ENCODE measurements at regions not wholly inside any gene's neighbourhood (a gene's known extent, or its start where the extent isn't known, plus 50 kb on each side); places are given as distances from the start of the nearest gene placed in this dataset.

GRCh38 chr2:238988752-238989151 lies 140.9 kb downstream of the TWIST2 start (continued):
- TF ChIP-seq ARID4A (CRISPR knock-in tag; IDR thresholded peaks at IDR 0.05; ENCODE audit: borderline replicate concordance) = no peak
- TF ChIP-seq ZNF619 (CRISPR knock-in tag; IDR thresholded peaks at IDR 0.05) = no peak
- TF ChIP-seq SMYD3 (CRISPR knock-in tag; IDR thresholded peaks at IDR 0.05) = no peak

- Histone ChIP-seq H3K9me3 (ENCODE audit: low read length) (peaks cover 8% of the 10 kb centered on the region; the same call in 1 of the 2 replicates), H3K4me1 (ENCODE audit: insufficient read depth, low read length) (no peaks in the 10 kb centered on the region), H3K9ac (ENCODE audit: insufficient read depth, low read depth, low read length) (no peak overlapping the region), H3K27me3 (ENCODE audit: control insufficient read depth in 1 of 2, insufficient read depth in 2 of 2, low read length in 2 of 2) (peaks cover 12 to 74% of the 10 kb centered on the region in 2 experiments; a peak in 4 of 5 replicates), H3K79me2 (ENCODE audit: insufficient read depth, low read length) (no peaks in the 10 kb centered on the region), H3K4me2 (ENCODE audit: low read depth, low read length) (no peak overlapping the region), H3K27ac (ENCODE audit: extremely low read length, insufficient read depth, low read length) (no peak overlapping the region), H4K20me1 (ENCODE audit: insufficient read depth, low read length) (no peaks in the 10 kb centered on the region), H2AFZ (ENCODE audit: low read length) (no peak overlapping the region), H3K36me3 (replicated peaks in 1 of 2; ENCODE audit: control insufficient read depth in 1 of 2, insufficient read depth in 2 of 2, low read length in 2 of 2) (no peaks in the 10 kb centered on the region), H3K4me3 (replicated peaks in 1 of 3; ENCODE audit: insufficient read depth in 1 of 3, low read depth in 2 of 3, low read length in 3 of 3) (no peak overlapping the region)
- WGBS (ENCODE audit: low lambda C conversion rate) = 16% methylated on average over 8 of the region's 10 CpGs
- no TSS peak for BruUV-seq (replicated peaks)
- no peak for DNase-seq (ENCODE audit: low spot score)
- intact Hi-C loops (cut with micrococcal nuclease; ENCODE audit: unreplicated experiment) (no loop called here), in situ Hi-C loops (cut with HindIII; ENCODE audit: extremely low pct_ligation_motif_present, low pct_unique_long_range_greater_than_20kb) (no loop called here)
- CTCF ChIA-PET (ENCODE audit: low intra/inter-chr PET ratio, low total read pairs) = no interaction called here
- no peak for ATAC-seq
- no peak for FAIRE-seq
- POLR2A ChIA-PET = no interaction called here
- TF ChIP-seq ZSCAN9 (CRISPR knock-in tag; IDR thresholded peaks at IDR 0.05; ENCODE audit: borderline replicate concordance) (no peak), ZNF44 (CRISPR knock-in tag; IDR thresholded peaks at IDR 0.05) (no peak), ZFY (CRISPR knock-in tag; IDR thresholded peaks at IDR 0.05) (no peak), RBM39 (IDR thresholded peaks at IDR 0.05; ENCODE audit: low read depth, low read length, poor library complexity, severe bottlenecking) (no peak), RELA (CRISPR knock-in tag; IDR thresholded peaks at IDR 0.05) (no peak), PRDM10 (CRISPR knock-in tag; IDR thresholded peaks at IDR 0.05; ENCODE audit: low read depth) (no peak), CC2D1A (CRISPR knock-in tag; IDR thresholded peaks at IDR 0.05) (no peak), KDM5A (IDR thresholded peaks at IDR 0.05; ENCODE audit: borderline replicate concordance, low read length) (no peak), ARID4A (CRISPR knock-in tag; IDR thresholded peaks at IDR 0.05; ENCODE audit: borderline replicate concordance) (no peak)
Measured at GRCh38 chr2:238989484-238989883, 141.6 kb downstream of the TWIST2 start.
